ENCODE measurements at regions not wholly inside any gene's neighbourhood (a gene's known extent, or its start where the extent isn't known, plus 50 kb on each side); places are given as distances from the start of the nearest gene placed in this dataset.

- no peaks in the 10 kb centered on the region for H3K4me1 Mint-ChIP-seq
- H3K27ac ChIP-seq (ENCODE audit: low read length), result no peak overlapping the region
- ATAC-seq (replicated peaks in 1 of 4), result no peak
Observed at GRCh38 chr1:118698911-118699310, 289.2 kb downstream of the TBX15 start.

GRCh38 chr1:118692143-118692542 is 296.0 kb downstream of the TBX15 start:
- H3K27ac Mint-ChIP-seq, result no peak overlapping the region
- Histone ChIP-seq H3K27ac (ENCODE audit: low read length) (no peak overlapping the region), H3K4me3 (ENCODE audit: control insufficient read depth in 1 of 2, extremely low read depth in 1 of 2, low read length in 1 of 2) (no peak overlapping the region), H3K27me3 (replicated peaks in 1 of 2; ENCODE audit: control insufficient read depth in 2 of 2, extremely low read depth in 1 of 2, insufficient read depth in 2 of 2, low read length in 1 of 2) (no peaks in the 10 kb centered on the region), H3K9me3 (no peaks in the 10 kb centered on the region), H3K4me1 (ENCODE audit: control insufficient read depth in 1 of 2, extremely low read depth in 1 of 2, insufficient read depth in 2 of 2, low read length in 2 of 2) (no peaks in the 10 kb centered on the region), H3K36me3 (ENCODE audit: control insufficient read depth in 2 of 2, extremely low read depth in 1 of 2, insufficient read depth in 1 of 2, low read length in 1 of 2) (no peaks in the 10 kb centered on the region)
- ChIA-PET POLR2A (no interaction called here), CTCF (no interaction called here)
- no CpG with 5 or more reads among the region's 1 CpG for WGBS (ENCODE audit: insufficient coverage)
- H3K4me3 Mint-ChIP-seq, result no peak overlapping the region
- ATAC-seq (replicated peaks in 1 of 4), result no peak
- H3K36me3 Mint-ChIP-seq, result no peaks in the 10 kb centered on the region
- DNase-seq, result no peak
- no peaks in the 10 kb centered on the region for H3K4me1 Mint-ChIP-seq
- peaks cover 9 to 12% (median 11%) of the 10 kb centered on the region in 3 donors for H3K9me3 Mint-ChIP-seq
- H3K27me3 Mint-ChIP-seq, result no peaks in the 10 kb centered on the region

More at GRCh38 chr1:118698911-118699310, 289.2 kb downstream of the TBX15 start:
- Mint-ChIP-seq H3K27ac (no peak overlapping the region), H3K4me3 (no peak overlapping the region), H3K36me3 (no peaks in the 10 kb centered on the region), H3K27me3 (no peaks in the 10 kb centered on the region), H3K9me3 (peaks cover 10 to 30% (median 19%) of the 10 kb centered on the region in 3 donors)
- ChIA-PET POLR2A (no interaction called here), CTCF (no interaction called here)
- no peaks in the 10 kb centered on the region for H3K36me3 ChIP-seq (ENCODE audit: control insufficient read depth in 2 of 2, extremely low read depth in 1 of 2, insufficient read depth in 1 of 2, low read length in 1 of 2)
- no peaks in the 10 kb centered on the region for H3K27me3 ChIP-seq (replicated peaks in 1 of 2; ENCODE audit: control insufficient read depth in 2 of 2, extremely low read depth in 1 of 2, insufficient read depth in 2 of 2, low read length in 1 of 2)
- H3K4me3 ChIP-seq (ENCODE audit: control insufficient read depth in 1 of 2, extremely low read depth in 1 of 2, low read length in 1 of 2), result no peak overlapping the region
- no peaks in the 10 kb centered on the region for H3K9me3 ChIP-seq
- no peaks in the 10 kb centered on the region for H3K4me1 ChIP-seq (ENCODE audit: control insufficient read depth in 1 of 2, extremely low read depth in 1 of 2, insufficient read depth in 2 of 2, low read length in 2 of 2)
- no peak for DNase-seq
- 100% methylated on average over 1 of the region's 2 CpGs for WGBS (ENCODE audit: insufficient coverage)

- H3K4me1 Mint-ChIP-seq, result no peaks in the 10 kb centered on the region
- DNase-seq (no peak), ATAC-seq (replicated peaks in 1 of 4) (no peak)
- POLR2A ChIA-PET, result no interaction called here
- H3K27me3 Mint-ChIP-seq, result no peaks in the 10 kb centered on the region
- no peak overlapping the region for H3K27ac ChIP-seq (ENCODE audit: low read length)
- no peaks in the 10 kb centered on the region for H3K9me3 ChIP-seq
- no peak overlapping the region for H3K27ac Mint-ChIP-seq
- no peak overlapping the region for H3K4me3 ChIP-seq (ENCODE audit: control insufficient read depth in 1 of 2, extremely low read depth in 1 of 2, low read length in 1 of 2)
- no peaks in the 10 kb centered on the region for H3K36me3 Mint-ChIP-seq
- H3K36me3 ChIP-seq (ENCODE audit: control insufficient read depth in 2 of 2, extremely low read depth in 1 of 2, insufficient read depth in 1 of 2, low read length in 1 of 2), result no peaks in the 10 kb centered on the region
- no peak overlapping the region for H3K4me3 Mint-ChIP-seq
- WGBS (ENCODE audit: insufficient coverage), result no CpG with 5 or more reads among the region's 2 CpGs
- CTCF ChIA-PET, result no interaction called here
- H3K27me3 ChIP-seq (replicated peaks in 1 of 2; ENCODE audit: control insufficient read depth in 2 of 2, extremely low read depth in 1 of 2, insufficient read depth in 2 of 2, low read length in 1 of 2), result no peaks in the 10 kb centered on the region
- no peaks in the 10 kb centered on the region for H3K4me1 ChIP-seq (ENCODE audit: control insufficient read depth in 1 of 2, extremely low read depth in 1 of 2, insufficient read depth in 2 of 2, low read length in 2 of 2)
- peaks cover 9 to 12% (median 11%) of the 10 kb centered on the region in 3 donors for H3K9me3 Mint-ChIP-seq
Observed at GRCh38 chr1:118688891-118689290, 299.3 kb downstream of the TBX15 start.

- no peak overlapping the region for H3K27ac ChIP-seq (ENCODE audit: low read length)
- no peak overlapping the region for H3K27ac Mint-ChIP-seq
- H3K36me3 Mint-ChIP-seq, result no peaks in the 10 kb centered on the region
- ChIA-PET POLR2A (no interaction called here), CTCF (no interaction called here)
- H3K9me3 Mint-ChIP-seq, result peaks cover 5 to 22% (median 22%) of the 10 kb centered on the region in 3 donors
- H3K9me3 ChIP-seq, result no peaks in the 10 kb centered on the region
- H3K27me3 ChIP-seq (replicated peaks in 1 of 2; ENCODE audit: control insufficient read depth in 2 of 2, extremely low read depth in 1 of 2, insufficient read depth in 2 of 2, low read length in 1 of 2), result no peaks in the 10 kb centered on the region
- no CpG with 5 or more reads among the region's 2 CpGs for WGBS (ENCODE audit: insufficient coverage)
- DNase-seq (no peak), ATAC-seq (replicated peaks in 1 of 4) (no peak)
- no peak overlapping the region for H3K4me3 Mint-ChIP-seq
- no peak overlapping the region for H3K4me3 ChIP-seq (ENCODE audit: control insufficient read depth in 1 of 2, extremely low read depth in 1 of 2, low read length in 1 of 2)
- H3K27me3 Mint-ChIP-seq, result no peaks in the 10 kb centered on the region
- H3K36me3 ChIP-seq (ENCODE audit: control insufficient read depth in 2 of 2, extremely low read depth in 1 of 2, insufficient read depth in 1 of 2, low read length in 1 of 2), result no peaks in the 10 kb centered on the region
- H3K4me1 Mint-ChIP-seq, result no peaks in the 10 kb centered on the region
- H3K4me1 ChIP-seq (ENCODE audit: control insufficient read depth in 1 of 2, extremely low read depth in 1 of 2, insufficient read depth in 2 of 2, low read length in 2 of 2), result no peaks in the 10 kb centered on the region
Observed at GRCh38 chr1:118661769-118662320, 326.3 kb downstream of the TBX15 start.

GRCh38 chr1:118660769-118661168 is 327.4 kb downstream of the TBX15 start:
- no peaks in the 10 kb centered on the region for H3K9me3 ChIP-seq
- ChIA-PET CTCF (no interaction called here), POLR2A (interaction anchor here in 1 of 2 donors (0.5 kb wide), 1 partner anchor 292 kb away, joined by 4 read pairs; no protein-coding TSS in a partner anchor)
- H3K4me3 ChIP-seq (ENCODE audit: control insufficient read depth in 1 of 2, extremely low read depth in 1 of 2, low read length in 1 of 2), result no peak overlapping the region
- Mint-ChIP-seq H3K4me3 (no peak overlapping the region), H3K9me3 (peaks cover 5 to 21% (median 15%) of the 10 kb centered on the region in 3 donors), H3K4me1 (no peaks in the 10 kb centered on the region), H3K36me3 (no peaks in the 10 kb centered on the region), H3K27ac (no peak overlapping the region), H3K27me3 (no peaks in the 10 kb centered on the region)
- no peaks in the 10 kb centered on the region for H3K36me3 ChIP-seq (ENCODE audit: control insufficient read depth in 2 of 2, extremely low read depth in 1 of 2, insufficient read depth in 1 of 2, low read length in 1 of 2)
- no peaks in the 10 kb centered on the region for H3K27me3 ChIP-seq (replicated peaks in 1 of 2; ENCODE audit: control insufficient read depth in 2 of 2, extremely low read depth in 1 of 2, insufficient read depth in 2 of 2, low read length in 1 of 2)
- H3K4me1 ChIP-seq (ENCODE audit: control insufficient read depth in 1 of 2, extremely low read depth in 1 of 2, insufficient read depth in 2 of 2, low read length in 2 of 2), result no peaks in the 10 kb centered on the region
- 14% methylated on average over 1 of the region's 1 CpG for WGBS (ENCODE audit: insufficient coverage)
- ATAC-seq (replicated peaks in 1 of 4), result no peak
- no peak for DNase-seq
- no peak overlapping the region for H3K27ac ChIP-seq (ENCODE audit: low read length)

GRCh38 chr1:118659646-118660045 is 328.5 kb downstream of the TBX15 start:
- POLR2A ChIA-PET, result no interaction called here
- Mint-ChIP-seq H3K4me1 (no peaks in the 10 kb centered on the region), H3K9me3 (peaks cover 7 to 26% (median 18%) of the 10 kb centered on the region in 3 donors), H3K36me3 (no peaks in the 10 kb centered on the region), H3K4me3 (no peak overlapping the region), H3K27me3 (no peaks in the 10 kb centered on the region), H3K27ac (no peak overlapping the region)
- Histone ChIP-seq H3K4me3 (ENCODE audit: control insufficient read depth in 1 of 2, extremely low read depth in 1 of 2, low read length in 1 of 2) (no peak overlapping the region), H3K27me3 (replicated peaks in 1 of 2; ENCODE audit: control insufficient read depth in 2 of 2, extremely low read depth in 1 of 2, insufficient read depth in 2 of 2, low read length in 1 of 2) (no peaks in the 10 kb centered on the region), H3K36me3 (ENCODE audit: control insufficient read depth in 2 of 2, extremely low read depth in 1 of 2, insufficient read depth in 1 of 2, low read length in 1 of 2) (no peaks in the 10 kb centered on the region), H3K27ac (ENCODE audit: low read length) (no peak overlapping the region), H3K9me3 (no peaks in the 10 kb centered on the region), H3K4me1 (ENCODE audit: control insufficient read depth in 1 of 2, extremely low read depth in 1 of 2, insufficient read depth in 2 of 2, low read length in 2 of 2) (no peaks in the 10 kb centered on the region)
- DNase-seq (no peak), ATAC-seq (replicated peaks in 1 of 4) (no peak)
- WGBS (ENCODE audit: insufficient coverage), result 87% methylated on average over 3 of the region's 3 CpGs
- CTCF ChIA-PET, result no interaction called here

Measured in T-cell (primary cell).